Adipocyte (in vitro differentiated cells): ENCODE measurements at regions not wholly inside any gene's neighbourhood (a gene's known extent, or its start where the extent isn't known, plus 50 kb on each side); places are given as distances from the start of the nearest gene placed in this dataset.

ENCODE experiments used
- DNase-seq: peaks from one replicate; pipeline ENCODE4 v3.0.0-alpha.2; 2015; ENCODE audit warnings: low read depth
- H3K27me3 ChIP-seq: replicated peaks from 2 replicates; pipeline ENCODE4 v1.7.0; 2013; ENCODE audit warnings: mild to moderate bottlenecking, low read length, moderate library complexity; ENCODE audit not compliant: control insufficient read depth, insufficient read depth
- H3K36me3 ChIP-seq: 2 replicates; pipeline ENCODE4 v1.7.0; 2013; ENCODE audit warnings: low read length, mild to moderate bottlenecking, moderate library complexity; ENCODE audit not compliant: control insufficient read depth, insufficient read depth, severe bottlenecking
- H3K4me1 ChIP-seq: 2 replicates; pipeline ENCODE4 v1.7.0; 2013; ENCODE audit warnings: mild to moderate bottlenecking, low read length, moderate library complexity; ENCODE audit not compliant: control insufficient read depth, insufficient read depth
- H3K4me3 ChIP-seq: 2 replicates; pipeline ENCODE4 v1.7.0; 2013; ENCODE audit warnings: mild to moderate bottlenecking, low read length, moderate library complexity
- H3K9ac ChIP-seq: 2 replicates; pipeline ENCODE4 v1.7.0; 2013; ENCODE audit warnings: mild to moderate bottlenecking, low read length, moderate library complexity
- H3K9me3 ChIP-seq: 2 replicates; pipeline ENCODE4 v1.7.0; 2013; ENCODE audit warnings: mild to moderate bottlenecking, low read length, moderate library complexity; ENCODE audit not compliant: control insufficient read depth

GRCh38 chr5:42032137-42032536, 107.1 kb downstream of the FBXO4 start:
- Histone ChIP-seq H3K27me3 (no peaks in the 10 kb centered on the region), H3K9me3 (no peaks in the 10 kb centered on the region), H3K4me3 (no peak overlapping the region), H3K9ac (no peak overlapping the region), H3K36me3 (no peaks in the 10 kb centered on the region), H3K4me1 (no peaks in the 10 kb centered on the region)
- no peak for DNase-seq

GRCh38 chr5:42035526-42035925, 110.4 kb downstream of the FBXO4 start:
- H3K27me3 ChIP-seq = no peaks in the 10 kb centered on the region

GRCh38 chr5:42036379-42036778, 111.3 kb downstream of the FBXO4 start:
- no peak for DNase-seq
- Histone ChIP-seq H3K9ac (no peak overlapping the region), H3K9me3 (no peaks in the 10 kb centered on the region), H3K27me3 (no peaks in the 10 kb centered on the region), H3K36me3 (no peaks in the 10 kb centered on the region), H3K4me1 (no peaks in the 10 kb centered on the region), H3K4me3 (no peak overlapping the region)

More at GRCh38 chr5:42035526-42035925, 110.4 kb downstream of the FBXO4 start:
- Histone ChIP-seq H3K36me3 (no peaks in the 10 kb centered on the region), H3K9me3 (no peaks in the 10 kb centered on the region), H3K9ac (no peak overlapping the region), H3K4me3 (no peak overlapping the region), H3K4me1 (no peaks in the 10 kb centered on the region)
- no peak for DNase-seq

DNA sequence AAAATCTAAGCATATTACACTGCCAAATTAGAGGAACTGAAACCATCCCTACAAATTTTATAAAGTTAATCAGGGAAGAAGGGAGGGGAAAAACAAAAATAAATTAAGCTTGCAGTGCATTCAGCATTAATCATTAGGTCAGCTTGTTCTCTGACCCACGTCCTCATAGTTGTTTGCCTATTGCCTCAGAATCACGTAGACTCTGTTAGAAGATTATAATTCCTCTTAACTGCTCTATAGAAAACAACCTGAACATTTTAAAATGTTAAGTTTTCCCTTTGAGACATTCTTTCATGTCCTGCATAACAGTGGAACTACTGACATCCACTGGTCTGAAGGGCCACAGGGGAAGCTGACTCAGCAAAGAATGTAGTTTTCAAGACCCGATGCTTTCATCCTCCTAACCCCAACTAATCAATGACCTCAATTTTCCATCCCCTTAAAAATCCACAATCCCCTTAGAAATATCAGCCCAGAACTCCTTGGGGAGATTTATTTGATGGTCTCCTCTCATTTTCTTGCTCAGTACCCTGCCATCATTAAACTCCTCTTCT, 112.4 kb downstream of the FBXO4 start:
- Histone ChIP-seq H3K4me1 (no peaks in the 10 kb centered on the region), H3K27me3 (no peaks in the 10 kb centered on the region), H3K9ac (no peak overlapping the region), H3K4me3 (no peak overlapping the region), H3K36me3 (no peaks in the 10 kb centered on the region), H3K9me3 (no peaks in the 10 kb centered on the region)
- no peak for DNase-seq

DNA sequence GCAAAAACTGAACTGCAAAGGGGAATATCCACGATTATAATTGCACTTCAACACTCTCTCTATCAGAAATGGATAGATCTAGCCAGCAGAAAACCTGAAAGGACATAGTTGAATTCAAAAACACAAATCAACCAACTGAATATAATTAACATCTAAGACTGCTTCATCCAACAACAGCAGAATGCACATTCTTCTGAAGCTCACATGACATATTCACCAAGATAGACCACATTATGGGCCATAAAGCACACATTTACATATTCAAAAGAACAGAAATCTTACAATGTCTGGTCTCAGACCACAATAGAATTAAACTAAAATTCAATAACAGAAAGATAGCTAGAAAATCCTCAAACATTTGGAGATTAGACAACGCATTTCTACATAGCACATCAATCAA, 118.3 kb downstream of the FBXO4 start:
- Histone ChIP-seq H3K36me3 (no peaks in the 10 kb centered on the region), H3K27me3 (no peaks in the 10 kb centered on the region), H3K4me1 (no peaks in the 10 kb centered on the region), H3K9me3 (no peaks in the 10 kb centered on the region), H3K9ac (no peak overlapping the region), H3K4me3 (no peak overlapping the region)
- no peak for DNase-seq

- Histone ChIP-seq H3K27me3 (no peaks in the 10 kb centered on the region), H3K4me3 (no peak overlapping the region), H3K4me1 (no peaks in the 10 kb centered on the region), H3K36me3 (no peaks in the 10 kb centered on the region), H3K9me3 (no peaks in the 10 kb centered on the region), H3K9ac (no peak overlapping the region)
- peak; percentile 54 for DNase-seq
Measured at GRCh38 chr5:42057254-42057690, 132.2 kb downstream of the FBXO4 start.

- H3K4me1 ChIP-seq = no peaks in the 10 kb centered on the region
Measured at GRCh38 chr5:42059291-42059690, 134.2 kb downstream of the FBXO4 start.

DNA sequence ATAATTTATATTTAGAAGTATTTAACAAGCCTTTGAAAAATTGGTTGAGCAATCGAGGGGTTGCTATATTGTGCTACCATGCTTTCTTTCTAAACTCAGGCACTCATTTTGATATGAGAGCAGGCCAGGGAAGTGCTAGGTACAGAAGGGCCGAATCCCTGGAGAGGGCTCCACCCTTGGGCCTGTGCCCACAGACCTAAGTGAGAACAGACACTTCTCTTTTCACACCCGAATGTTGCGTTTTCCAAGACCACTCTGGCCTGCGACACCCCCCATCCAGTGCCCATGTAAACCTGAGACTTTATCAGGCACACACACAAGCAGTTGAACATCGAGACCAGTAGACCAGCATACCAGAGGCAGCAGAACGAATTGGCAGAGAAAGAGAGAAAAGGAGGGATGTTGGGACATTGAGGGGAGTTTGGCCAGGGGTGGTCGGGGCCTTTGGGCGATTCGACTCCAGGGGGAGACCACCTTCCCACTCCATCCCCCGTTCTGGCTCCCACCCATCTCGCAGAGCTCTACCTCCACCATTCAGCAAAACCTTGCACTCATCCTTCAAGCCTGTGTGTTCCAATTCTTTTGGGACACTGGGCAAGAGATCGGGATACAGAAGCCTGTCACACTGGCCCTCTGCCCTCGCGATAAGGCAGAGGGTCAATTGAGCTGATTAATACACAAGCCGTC, 134.8 kb downstream of the FBXO4 start:
- Histone ChIP-seq H3K4me1 (no peaks in the 10 kb centered on the region), H3K36me3 (no peaks in the 10 kb centered on the region), H3K9me3 (no peaks in the 10 kb centered on the region), H3K4me3 (no peak overlapping the region), H3K9ac (no peak overlapping the region), H3K27me3 (no peaks in the 10 kb centered on the region)
- DNase-seq = no peak

More at GRCh38 chr5:42059291-42059690, 134.2 kb downstream of the FBXO4 start:
- Histone ChIP-seq H3K9me3 (no peaks in the 10 kb centered on the region), H3K27me3 (no peaks in the 10 kb centered on the region), H3K36me3 (no peaks in the 10 kb centered on the region), H3K4me3 (no peak overlapping the region), H3K9ac (no peak overlapping the region)
- no peak for DNase-seq

DNA sequence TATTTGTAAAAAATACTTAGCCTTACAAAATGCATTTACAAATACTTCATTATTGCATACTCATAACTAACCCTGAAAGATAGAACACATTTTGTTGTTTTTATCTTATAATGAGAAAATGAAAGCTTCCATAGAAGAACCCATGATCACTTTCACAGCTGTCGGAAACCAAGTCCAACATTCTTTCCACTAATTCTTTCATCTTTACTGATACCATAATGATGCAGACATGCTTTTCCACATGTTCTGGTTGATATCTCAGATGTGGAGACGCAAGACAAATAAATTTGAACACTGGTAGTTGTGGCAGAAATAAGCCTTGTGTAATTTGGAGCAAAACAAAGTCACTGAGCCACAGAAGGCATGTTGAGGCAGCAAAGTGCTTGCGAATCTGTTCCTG, 136.0 kb downstream of the FBXO4 start:
- H3K27me3 ChIP-seq = no peaks in the 10 kb centered on the region
- no peak overlapping the region for H3K9ac ChIP-seq
- no peaks in the 10 kb centered on the region for H3K36me3 ChIP-seq
- no peak overlapping the region for H3K4me3 ChIP-seq
- no peaks in the 10 kb centered on the region for H3K9me3 ChIP-seq
- DNase-seq = no peak
- no peaks in the 10 kb centered on the region for H3K4me1 ChIP-seq

GRCh38 chr5:42064821-42065220, 139.7 kb downstream of the FBXO4 start:
- DNase-seq = no peak
- Histone ChIP-seq H3K27me3 (no peaks in the 10 kb centered on the region), H3K4me1 (no peaks in the 10 kb centered on the region), H3K36me3 (no peaks in the 10 kb centered on the region), H3K9ac (no peak overlapping the region), H3K4me3 (no peak overlapping the region), H3K9me3 (no peaks in the 10 kb centered on the region)

DNA sequence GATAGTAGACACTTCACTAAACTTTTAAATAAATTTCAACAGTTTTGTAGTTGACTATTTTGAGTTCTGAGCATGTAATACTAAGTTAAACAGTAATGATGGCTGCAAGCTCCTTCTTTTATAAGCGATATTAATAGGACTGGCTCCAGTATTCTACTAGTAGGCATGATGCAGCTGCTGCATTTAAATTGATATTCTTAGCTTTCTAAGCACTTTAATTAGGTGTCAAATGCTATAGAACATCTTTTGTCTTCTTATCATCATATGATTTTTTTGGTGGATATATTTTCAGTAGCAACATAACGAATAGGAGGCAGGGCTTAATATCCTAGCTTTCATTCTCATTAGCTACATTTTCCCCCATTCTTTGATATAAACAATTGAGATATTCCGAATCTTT, 141.1 kb downstream of the FBXO4 start:
- no peak for DNase-seq
- Histone ChIP-seq H3K36me3 (no peaks in the 10 kb centered on the region), H3K9ac (no peak overlapping the region), H3K4me1 (no peaks in the 10 kb centered on the region), H3K4me3 (no peak overlapping the region), H3K9me3 (no peaks in the 10 kb centered on the region), H3K27me3 (no peaks in the 10 kb centered on the region)

- Histone ChIP-seq H3K4me1 (no peaks in the 10 kb centered on the region), H3K27me3 (no peaks in the 10 kb centered on the region), H3K4me3 (no peak overlapping the region)
Measured at GRCh38 chr5:42074353-42074752, 149.3 kb downstream of the FBXO4 start.

More at GRCh38 chr5:42074353-42074752, 149.3 kb downstream of the FBXO4 start:
- no peak overlapping the region for H3K9ac ChIP-seq
- DNase-seq = no peak
- no peaks in the 10 kb centered on the region for H3K9me3 ChIP-seq
- H3K36me3 ChIP-seq = no peaks in the 10 kb centered on the region
